ENCODE measurements at regions not wholly inside any gene's neighbourhood (a gene's known extent, or its start where the extent isn't known, plus 50 kb on each side); places are given as distances from the start of the nearest gene placed in this dataset.

- H3K27me3 ChIP-seq (ENCODE audit: insufficient read depth, low read length), result no peaks in the 10 kb centered on the region
- no peaks in the 10 kb centered on the region for H3K36me3 ChIP-seq (ENCODE audit: insufficient read depth, low read length)
- no peaks in the 10 kb centered on the region for H4K20me1 ChIP-seq (ENCODE audit: insufficient read depth, low read length)
- H2AFZ ChIP-seq (ENCODE audit: low read length), result no peak overlapping the region
- no peaks in the 10 kb centered on the region for H3K4me1 ChIP-seq (ENCODE audit: insufficient read depth, low read length)
- no peaks in the 10 kb centered on the region for H3K79me2 ChIP-seq (ENCODE audit: insufficient read depth, low read length)
- H3K9me3 ChIP-seq (ENCODE audit: low read depth, low read length), result no peaks in the 10 kb centered on the region
- no peak for DNase-seq (ENCODE audit: insufficient read length, low spot score, missing footprints)
- H3K4me3 ChIP-seq (ENCODE audit: insufficient read depth, low read length), result no peak overlapping the region
- TF ChIP-seq CTCF (IDR thresholded peaks at IDR 0.05; ENCODE audit: extremely low read depth, low read depth, low read length), result peak; percentile 28
- no peak overlapping the region for H3K4me2 ChIP-seq (ENCODE audit: insufficient read depth, low read length)
- H3K27ac ChIP-seq (ENCODE audit: low read depth, low read length), result no peak overlapping the region
Measured at GRCh38 chr3:104987859-104988258, 378.9 kb upstream of the ALCAM start.

GRCh38 chr3:104988496-104988895, 378.2 kb upstream of the ALCAM start:
- Histone ChIP-seq H3K36me3 (ENCODE audit: insufficient read depth, low read length) (no peaks in the 10 kb centered on the region), H3K9me3 (ENCODE audit: low read depth, low read length) (no peaks in the 10 kb centered on the region), H2AFZ (ENCODE audit: low read length) (no peak overlapping the region), H3K4me3 (ENCODE audit: insufficient read depth, low read length) (no peak overlapping the region), H3K27me3 (ENCODE audit: insufficient read depth, low read length) (no peaks in the 10 kb centered on the region), H3K4me1 (ENCODE audit: insufficient read depth, low read length) (no peaks in the 10 kb centered on the region), H3K79me2 (ENCODE audit: insufficient read depth, low read length) (no peaks in the 10 kb centered on the region), H3K27ac (ENCODE audit: low read depth, low read length) (no peak overlapping the region), H4K20me1 (ENCODE audit: insufficient read depth, low read length) (no peaks in the 10 kb centered on the region), H3K4me2 (ENCODE audit: insufficient read depth, low read length) (no peak overlapping the region)
- TF ChIP-seq CTCF (IDR thresholded peaks at IDR 0.05; ENCODE audit: extremely low read depth, low read depth, low read length), result no peak
- DNase-seq (ENCODE audit: insufficient read length, low spot score, missing footprints), result no peak

- Histone ChIP-seq H3K9me3 (ENCODE audit: low read depth, low read length) (no peaks in the 10 kb centered on the region), H3K4me3 (ENCODE audit: insufficient read depth, low read length) (no peak overlapping the region), H3K27me3 (ENCODE audit: insufficient read depth, low read length) (no peaks in the 10 kb centered on the region), H3K36me3 (ENCODE audit: insufficient read depth, low read length) (no peaks in the 10 kb centered on the region), H3K4me1 (ENCODE audit: insufficient read depth, low read length) (no peaks in the 10 kb centered on the region), H3K79me2 (ENCODE audit: insufficient read depth, low read length) (no peaks in the 10 kb centered on the region), H3K27ac (ENCODE audit: low read depth, low read length) (no peak overlapping the region), H3K4me2 (ENCODE audit: insufficient read depth, low read length) (no peak overlapping the region), H2AFZ (ENCODE audit: low read length) (peak overlapping the region; percentile 5), H4K20me1 (ENCODE audit: insufficient read depth, low read length) (no peaks in the 10 kb centered on the region)
- TF ChIP-seq CTCF (IDR thresholded peaks at IDR 0.05; ENCODE audit: extremely low read depth, low read depth, low read length), result no peak
- no peak for DNase-seq (ENCODE audit: insufficient read length, low spot score, missing footprints)
Measured at GRCh38 chr3:104989878-104990277, 376.8 kb upstream of the ALCAM start.

- no peak for TF ChIP-seq CTCF (IDR thresholded peaks at IDR 0.05; ENCODE audit: extremely low read depth, low read depth, low read length)
- Histone ChIP-seq H2AFZ (ENCODE audit: low read length) (no peak overlapping the region), H3K9me3 (ENCODE audit: low read depth, low read length) (no peaks in the 10 kb centered on the region), H3K4me3 (ENCODE audit: insufficient read depth, low read length) (no peak overlapping the region), H3K4me2 (ENCODE audit: insufficient read depth, low read length) (no peak overlapping the region), H3K4me1 (ENCODE audit: insufficient read depth, low read length) (no peaks in the 10 kb centered on the region), H4K20me1 (ENCODE audit: insufficient read depth, low read length) (no peaks in the 10 kb centered on the region), H3K79me2 (ENCODE audit: insufficient read depth, low read length) (no peaks in the 10 kb centered on the region), H3K27me3 (ENCODE audit: insufficient read depth, low read length) (no peaks in the 10 kb centered on the region), H3K36me3 (ENCODE audit: insufficient read depth, low read length) (no peaks in the 10 kb centered on the region), H3K27ac (ENCODE audit: low read depth, low read length) (no peak overlapping the region)
- DNase-seq (ENCODE audit: insufficient read length, low spot score, missing footprints), result no peak
Measured at GRCh38 chr3:104990758-104991157, 376.0 kb upstream of the ALCAM start.

All from osteoblast (primary cell).